ENCODE measurements at regions not wholly inside any gene's neighbourhood (a gene's known extent, or its start where the extent isn't known, plus 50 kb on each side); places are given as distances from the start of the nearest gene placed in this dataset.

DNA sequence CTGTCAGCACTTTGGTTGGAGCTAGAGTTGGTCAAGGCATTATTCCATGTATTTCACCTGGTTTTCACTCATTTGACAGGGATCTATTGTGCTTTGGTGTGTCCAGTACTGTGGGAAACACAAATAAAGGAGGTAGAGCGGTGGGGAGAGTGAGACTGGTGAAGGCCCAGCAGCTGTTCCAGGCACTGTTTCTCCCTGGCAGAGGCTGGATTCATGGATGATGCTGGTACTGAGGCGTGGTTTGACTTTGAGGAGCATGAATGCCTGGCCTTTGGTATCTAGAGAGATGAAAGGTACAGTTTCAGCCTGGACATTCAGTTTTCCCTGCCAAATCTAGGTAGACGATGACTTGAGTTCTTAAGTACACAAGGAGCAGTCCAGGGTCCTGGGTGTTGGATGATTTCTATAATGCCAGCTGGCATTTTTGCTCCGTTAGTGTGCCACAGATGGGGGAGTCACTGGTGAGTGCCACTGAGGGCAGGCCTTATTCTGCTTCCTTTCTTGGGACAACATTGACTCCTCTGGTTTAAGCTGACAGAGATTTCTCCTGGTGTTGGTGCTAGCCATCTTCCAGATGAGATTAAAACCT lies 162.2 kb upstream of the BMPER start:
- TF ChIP-seq TARDBP (IDR thresholded peaks at IDR 0.05) (no peak), FOXM1 (IDR thresholded peaks at IDR 0.05; ENCODE audit: borderline replicate concordance) (no peak), SUZ12 (IDR thresholded peaks at IDR 0.05) (no peak), ZNF384 (IDR thresholded peaks at IDR 0.05) (no peak), FOXK2 (IDR thresholded peaks at IDR 0.05) (no peak), ELF4 (IDR thresholded peaks at IDR 0.05) (no peak), SP1 (IDR thresholded peaks at IDR 0.05) (no peak), ARNT (IDR thresholded peaks at IDR 0.05) (no peak), CTBP1 (IDR thresholded peaks at IDR 0.05; ENCODE audit: borderline replicate concordance) (no peak), FOXA1 (IDR thresholded peaks at IDR 0.05) (no peak)
- TF ChIP-seq, protein P1, sequence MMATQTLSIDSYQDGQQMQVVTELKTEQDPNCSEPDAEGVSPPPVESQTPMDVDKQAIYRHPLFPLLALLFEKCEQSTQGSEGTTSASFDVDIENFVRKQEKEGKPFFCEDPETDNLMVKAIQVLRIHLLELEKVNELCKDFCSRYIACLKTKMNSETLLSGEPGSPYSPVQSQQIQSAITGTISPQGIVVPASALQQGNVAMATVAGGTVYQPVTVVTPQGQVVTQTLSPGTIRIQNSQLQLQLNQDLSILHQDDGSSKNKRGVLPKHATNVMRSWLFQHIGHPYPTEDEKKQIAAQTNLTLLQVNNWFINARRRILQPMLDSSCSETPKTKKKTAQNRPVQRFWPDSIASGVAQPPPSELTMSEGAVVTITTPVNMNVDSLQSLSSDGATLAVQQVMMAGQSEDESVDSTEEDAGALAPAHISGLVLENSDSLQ (IDR thresholded peaks at IDR 0.05) = no peak
